ENCODE measurements at regions not wholly inside any gene's neighbourhood (a gene's known extent, or its start where the extent isn't known, plus 50 kb on each side); places are given as distances from the start of the nearest gene placed in this dataset.
"Not testable (repeated sequence)": the region's sequence is repeated elsewhere in the genome, so short reads cannot be mapped to it uniquely, and the experiment has no call there.

DNA sequence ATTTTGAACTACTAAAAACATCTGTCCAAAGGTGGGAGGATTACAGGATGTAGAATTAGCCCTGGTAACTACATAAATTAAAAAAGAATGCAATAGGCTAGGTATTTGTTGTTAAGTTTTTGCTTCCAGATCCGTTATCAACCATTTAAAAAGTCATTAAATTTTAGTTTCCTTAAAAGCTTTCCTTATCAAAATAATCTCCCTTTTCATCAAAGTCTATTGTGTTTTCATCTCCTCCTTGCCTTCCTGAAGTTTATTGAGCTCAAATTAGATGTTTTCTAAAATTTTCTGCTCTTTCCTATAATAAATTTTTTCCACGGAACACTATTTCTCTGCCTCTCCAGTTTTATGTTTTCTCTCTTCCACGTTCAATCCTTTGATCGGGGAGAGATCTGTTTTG lies 108.6 kb downstream of the MEX3B start:
- DNase-seq: no peak

GRCh38 chr15:81930582-81931369 lies 115.0 kb downstream of the MEX3B start:
- no peak for DNase-seq

- DNase-seq: no peak
Observed at GRCh38 chr15:81929557-81929956, 116.3 kb downstream of the MEX3B start.

- no peak for DNase-seq
Observed at GRCh38 chr15:81926981-81927380, 118.8 kb downstream of the MEX3B start.

DNA sequence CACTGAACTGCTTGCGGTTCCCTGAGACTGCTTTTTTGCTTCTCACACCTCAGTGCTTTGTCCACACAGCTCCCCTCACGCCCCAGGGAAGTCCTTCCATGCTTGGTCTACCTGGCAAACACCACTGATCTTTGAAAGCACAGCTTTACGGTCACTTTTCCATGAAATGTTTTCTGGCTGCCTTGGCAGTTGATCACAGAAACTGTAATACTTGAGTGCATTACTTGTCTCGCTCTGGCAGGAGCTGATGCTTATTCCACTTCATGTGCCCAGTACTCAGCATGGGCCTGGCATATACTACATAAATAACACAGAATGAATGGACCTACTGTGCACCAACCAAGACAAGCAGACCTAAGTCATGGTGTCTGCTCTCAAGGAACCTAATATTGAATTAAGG lies 121.1 kb downstream of the MEX3B start:
- no peak for DNase-seq

GRCh38 chr15:81923561-81924350 lies 122.1 kb downstream of the MEX3B start:
- no peak for DNase-seq

DNA sequence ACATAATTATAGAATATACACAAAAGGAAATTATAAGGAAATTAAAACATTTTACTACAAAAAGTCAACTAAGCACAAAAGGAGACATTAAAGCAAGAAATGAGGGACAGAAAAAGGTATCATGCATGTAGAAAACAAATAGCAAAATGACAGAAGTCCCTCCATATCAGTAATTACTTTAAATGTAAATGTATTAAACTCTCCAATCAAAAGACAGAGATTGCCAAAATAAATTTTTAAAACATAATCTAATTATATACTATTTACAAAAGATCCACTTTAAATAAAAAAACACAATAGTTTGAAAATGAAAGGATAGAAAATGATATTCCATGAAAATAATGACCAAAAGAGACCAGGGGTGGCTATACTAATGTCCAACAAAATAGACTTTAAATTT lies 123.7 kb downstream of the MEX3B start:
- DNase-seq: no peak

DNA sequence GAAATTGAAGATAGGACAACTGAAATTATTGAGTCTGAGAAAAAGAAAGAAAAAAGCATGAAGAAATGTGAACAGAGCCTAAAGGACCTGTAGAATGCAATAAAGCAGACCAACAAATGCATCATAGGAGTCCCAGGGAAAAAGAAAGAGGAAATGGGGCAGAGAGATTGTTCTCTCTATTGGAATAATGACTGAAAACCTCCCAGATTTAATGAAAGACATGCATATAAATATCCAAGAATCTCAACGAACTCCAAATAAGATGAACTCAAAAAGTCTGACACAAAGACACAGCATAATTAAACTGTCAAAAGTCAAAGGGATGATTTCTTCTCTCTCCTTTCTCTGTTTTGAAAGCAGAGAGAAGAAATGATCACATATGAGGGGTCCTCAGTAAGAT lies 124.7 kb downstream of the MEX3B start:
- no peak for DNase-seq

GRCh38 chr15:81918767-81919166 lies 127.1 kb downstream of the MEX3B start:
- DNase-seq: not testable (repeated sequence)

DNA sequence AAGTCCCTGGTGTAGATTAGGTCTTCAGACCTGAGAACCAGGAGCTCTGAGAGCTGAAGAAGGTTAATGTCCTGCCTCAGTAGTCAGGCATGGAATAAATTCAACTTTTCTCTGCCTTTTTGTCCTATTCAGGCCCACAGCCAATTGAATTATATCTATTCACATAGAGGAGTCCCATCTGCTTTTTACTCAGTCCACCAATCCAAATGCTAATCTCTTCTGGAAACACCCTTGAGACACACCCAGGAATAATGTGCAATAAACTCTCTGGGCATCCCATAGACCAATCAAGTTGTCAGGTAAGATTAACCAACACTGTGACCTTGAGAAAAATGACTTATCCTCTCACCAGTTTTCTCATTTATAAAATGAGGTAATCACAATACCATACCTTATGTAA lies 129.4 kb downstream of the MEX3B start:
- no peak for DNase-seq

- no peak for DNase-seq
Observed at GRCh38 chr15:81915990-81916389, 129.8 kb downstream of the MEX3B start.

GRCh38 chr15:81914734-81915256 lies 131.0 kb downstream of the MEX3B start:
- DNase-seq: no peak

- DNase-seq: no peak
Observed at GRCh38 chr15:81914333-81914732, 131.5 kb downstream of the MEX3B start.

DNA sequence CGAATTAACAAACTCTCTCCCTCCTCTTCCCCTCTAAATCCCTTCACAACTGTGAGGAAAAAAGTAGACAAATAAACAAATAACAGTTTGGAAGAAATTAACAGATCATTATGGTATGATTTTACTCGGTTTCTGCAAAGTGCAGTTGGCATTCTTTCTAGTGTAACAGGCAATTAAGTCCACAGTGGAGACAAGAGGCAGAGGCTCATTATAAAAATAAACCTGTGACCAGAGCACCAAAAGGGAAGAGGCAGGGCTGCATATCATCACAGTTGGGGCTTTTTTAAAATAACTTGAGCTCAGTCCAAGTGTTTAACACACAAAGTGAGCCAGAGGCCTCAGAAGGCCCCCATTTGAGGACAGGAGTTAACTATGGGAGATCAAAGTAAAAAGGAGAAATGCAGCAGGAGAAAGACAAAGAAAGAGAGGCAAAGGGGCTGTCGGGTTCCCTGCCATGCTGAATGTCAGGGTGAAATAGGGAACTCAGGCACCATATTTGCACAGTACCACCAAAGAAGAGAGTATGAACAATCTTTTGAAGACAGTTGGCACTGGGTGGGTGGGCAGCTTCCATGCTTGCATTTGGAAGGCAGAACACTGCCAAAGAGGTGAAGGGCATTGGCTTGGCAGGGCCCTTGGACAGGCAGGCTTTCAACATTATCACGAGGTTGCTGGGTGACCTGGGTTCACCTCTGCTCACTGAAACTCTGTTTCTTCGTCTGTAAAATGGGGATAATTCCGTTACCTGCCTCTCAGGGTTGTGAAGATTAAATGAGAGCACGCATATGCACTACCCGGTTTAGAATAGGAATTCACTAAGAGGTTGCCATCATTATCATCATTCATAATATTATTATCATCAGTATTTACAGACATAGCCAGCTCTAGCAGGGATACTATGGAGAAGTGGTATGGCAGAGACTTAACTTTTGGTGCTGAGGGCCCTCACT lies 134.5 kb downstream of the MEX3B start:
- no peak for DNase-seq

GRCh38 chr15:81910355-81911021 lies 135.3 kb downstream of the MEX3B start:
- no peak for DNase-seq

DNA sequence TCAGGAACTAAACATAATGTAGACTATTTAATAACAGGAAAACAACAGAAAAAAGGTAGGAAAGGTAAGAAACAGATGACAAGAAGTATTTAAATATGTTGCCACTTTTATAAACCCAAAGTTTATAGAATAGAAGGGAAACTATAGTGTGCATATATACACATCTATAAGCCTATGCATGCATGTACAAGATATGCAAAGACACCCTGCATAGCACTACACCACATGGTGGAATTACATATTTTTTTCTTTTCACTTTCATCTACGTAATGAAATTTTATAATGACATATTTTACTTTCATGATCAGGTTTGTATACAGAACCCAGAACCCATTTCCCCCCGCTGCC lies 136.8 kb downstream of the MEX3B start:
- DNase-seq: no peak

- no peak for DNase-seq
Observed at GRCh38 chr15:81908111-81908510, 137.7 kb downstream of the MEX3B start.

DNA sequence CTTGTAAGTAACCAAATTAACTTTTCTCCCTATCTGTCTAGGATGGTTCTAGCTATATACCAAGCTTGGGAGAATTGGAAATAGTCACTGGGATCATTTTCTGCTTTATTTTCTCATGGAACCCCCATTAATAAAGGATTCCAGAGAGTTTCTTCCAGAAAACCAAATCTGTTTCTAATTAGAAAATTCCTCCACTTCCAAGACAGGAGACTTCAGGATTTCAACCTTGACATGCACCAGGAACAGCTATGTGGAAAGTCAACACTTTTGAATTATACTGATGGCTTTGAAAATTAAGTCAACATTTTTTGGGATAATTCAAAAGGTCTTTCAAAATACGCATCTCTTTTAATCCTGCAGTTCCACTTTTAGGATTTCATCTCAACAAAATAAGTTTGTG lies 138.3 kb downstream of the MEX3B start:
- no peak for DNase-seq

DNA sequence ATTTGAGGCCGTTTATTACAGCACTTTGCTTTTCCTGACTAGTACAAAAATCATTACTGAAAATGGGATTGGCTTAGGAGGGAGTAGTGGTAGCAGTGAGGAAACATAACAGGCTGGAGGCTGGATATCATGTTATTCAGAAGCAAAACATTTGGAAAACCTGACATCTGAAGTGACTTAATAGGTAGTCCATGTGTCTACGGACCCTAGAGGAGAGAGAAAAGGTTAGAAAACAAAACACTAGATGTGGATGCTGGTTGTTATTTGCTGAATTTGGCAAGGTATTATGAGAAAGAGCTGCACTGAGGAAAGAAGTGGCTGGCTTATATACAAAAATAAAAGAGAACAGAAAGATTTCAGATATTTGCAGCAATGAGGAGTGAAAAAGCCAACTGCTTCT lies 139.9 kb downstream of the MEX3B start:
- DNase-seq: no peak

DNA sequence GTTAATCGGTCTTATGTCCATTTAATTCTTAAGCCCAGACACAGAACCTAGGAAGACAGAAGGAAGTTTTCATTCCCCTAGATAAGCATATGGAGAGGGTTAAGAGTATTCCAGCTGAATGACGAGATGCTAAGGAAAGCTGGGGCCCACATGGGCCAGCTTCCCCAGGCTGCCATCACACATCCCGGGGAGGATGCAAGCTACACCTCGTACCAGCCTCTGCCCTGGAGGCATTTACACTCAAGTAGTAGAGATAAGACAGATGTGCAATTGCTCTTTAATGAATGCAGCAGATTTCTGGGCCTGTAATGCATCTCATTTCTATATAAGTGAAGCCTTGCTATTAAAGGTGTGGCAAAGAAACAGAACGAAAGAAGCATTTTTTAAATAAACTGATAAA lies 144.5 kb downstream of the MEX3B start:
- no peak for DNase-seq

GRCh38 chr15:81899730-81900129 lies 146.1 kb downstream of the MEX3B start:
- no peak for DNase-seq

- no peak for DNase-seq
Observed at GRCh38 chr15:81899024-81899423, 146.8 kb downstream of the MEX3B start.
